ENCODE measurements at regions not wholly inside any gene's neighbourhood (a gene's known extent, or its start where the extent isn't known, plus 50 kb on each side); places are given as distances from the start of the nearest gene placed in this dataset.
"Not testable (repeated sequence)": the region's sequence is repeated elsewhere in the genome, so short reads cannot be mapped to it uniquely, and the experiment has no call there.

GRCh38 chr13:110006304-110006703 lies 219.9 kb upstream of the IRS2 start:
- DNase-seq = no peak

- no peak for DNase-seq
Measured at GRCh38 chr13:110005563-110005962, 219.2 kb upstream of the IRS2 start.

GRCh38 chr13:110004814-110005213 lies 218.4 kb upstream of the IRS2 start:
- no peak for DNase-seq

GRCh38 chr13:110001670-110002275 lies 215.4 kb upstream of the IRS2 start:
- no peak for DNase-seq

- no peak for DNase-seq
Measured at GRCh38 chr13:110000534-110001345, 214.4 kb upstream of the IRS2 start.

GRCh38 chr13:109999659-110000533 lies 213.5 kb upstream of the IRS2 start:
- DNase-seq = no peak

- DNase-seq = no peak
Measured at GRCh38 chr13:109998684-109999533, 212.5 kb upstream of the IRS2 start.

- no peak for DNase-seq
Measured at GRCh38 chr13:109998037-109998436, 211.7 kb upstream of the IRS2 start.

GRCh38 chr13:109997056-109997595 lies 210.7 kb upstream of the IRS2 start:
- not testable (repeated sequence) for DNase-seq

- no peak for DNase-seq
Measured at GRCh38 chr13:109996404-109996960, 210.1 kb upstream of the IRS2 start.

- DNase-seq = no peak
Measured at GRCh38 chr13:109995578-109995977, 209.2 kb upstream of the IRS2 start.

GRCh38 chr13:109990296-109990695 lies 203.9 kb upstream of the IRS2 start:
- DNase-seq = no peak

GRCh38 chr13:109989686-109990085 lies 203.3 kb upstream of the IRS2 start:
- no peak for DNase-seq

GRCh38 chr13:109989155-109989554 lies 202.8 kb upstream of the IRS2 start:
- no peak for DNase-seq

- no peak for DNase-seq
Measured at GRCh38 chr13:109986851-109987250, 200.5 kb upstream of the IRS2 start.

- DNase-seq = no peak
Measured at GRCh38 chr13:109985871-109986450, 199.6 kb upstream of the IRS2 start.

GRCh38 chr13:109983447-109983846 lies 197.1 kb upstream of the IRS2 start:
- DNase-seq = no peak

- no peak for DNase-seq
Measured at GRCh38 chr13:109981000-109981399, 194.6 kb upstream of the IRS2 start.

- DNase-seq = not testable (repeated sequence)
Measured at GRCh38 chr13:109979676-109980075, 193.3 kb upstream of the IRS2 start.

- no peak for DNase-seq
Measured at GRCh38 chr13:109979228-109979627, 192.8 kb upstream of the IRS2 start.

- no peak for DNase-seq
Measured at GRCh38 chr13:109977212-109977968, 191.0 kb upstream of the IRS2 start.

All from NCI-H1105 (cell line).